ENCODE measurements at regions not wholly inside any gene's neighbourhood (a gene's known extent, or its start where the extent isn't known, plus 50 kb on each side); places are given as distances from the start of the nearest gene placed in this dataset.

DNA sequence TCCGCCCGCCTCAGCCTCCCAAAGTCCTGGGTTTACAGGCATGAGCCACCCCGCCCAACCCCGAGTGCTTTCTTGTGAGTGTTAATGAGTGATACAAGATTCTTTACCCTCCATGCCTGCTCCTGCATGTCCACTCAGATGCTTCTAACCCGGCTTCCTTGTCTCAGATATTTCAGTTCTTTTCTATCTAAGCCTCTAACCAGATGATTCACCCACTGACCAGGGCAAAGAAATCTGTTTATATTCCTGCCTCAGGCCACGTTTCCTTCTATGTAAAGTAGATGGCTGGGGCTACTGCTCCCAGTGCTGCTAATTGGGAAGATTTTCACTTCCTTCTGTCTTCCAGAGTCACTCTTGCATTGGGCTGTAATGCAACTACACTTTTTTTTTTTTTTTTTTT, 395.1 kb upstream of the ANKRD30A start:
- H3K4me3 ChIP-seq (ENCODE audit: severe bottlenecking) = no peak overlapping the region
- peaks cover 8% of the 10 kb centered on the region for H3K4me1 ChIP-seq (ENCODE audit: insufficient read depth, poor library complexity, severe bottlenecking)
- no peaks in the 10 kb centered on the region for H3K36me3 ChIP-seq (ENCODE audit: low read depth)
- H3K27ac ChIP-seq (ENCODE audit: poor library complexity, severe bottlenecking) = no peak overlapping the region
- DNase-seq (ENCODE audit: low spot score) (no peak), ATAC-seq (ENCODE audit: low read depth) (no peak; the same call in 2 of the 3 replicates)
- TF ChIP-seq, protein P1, sequence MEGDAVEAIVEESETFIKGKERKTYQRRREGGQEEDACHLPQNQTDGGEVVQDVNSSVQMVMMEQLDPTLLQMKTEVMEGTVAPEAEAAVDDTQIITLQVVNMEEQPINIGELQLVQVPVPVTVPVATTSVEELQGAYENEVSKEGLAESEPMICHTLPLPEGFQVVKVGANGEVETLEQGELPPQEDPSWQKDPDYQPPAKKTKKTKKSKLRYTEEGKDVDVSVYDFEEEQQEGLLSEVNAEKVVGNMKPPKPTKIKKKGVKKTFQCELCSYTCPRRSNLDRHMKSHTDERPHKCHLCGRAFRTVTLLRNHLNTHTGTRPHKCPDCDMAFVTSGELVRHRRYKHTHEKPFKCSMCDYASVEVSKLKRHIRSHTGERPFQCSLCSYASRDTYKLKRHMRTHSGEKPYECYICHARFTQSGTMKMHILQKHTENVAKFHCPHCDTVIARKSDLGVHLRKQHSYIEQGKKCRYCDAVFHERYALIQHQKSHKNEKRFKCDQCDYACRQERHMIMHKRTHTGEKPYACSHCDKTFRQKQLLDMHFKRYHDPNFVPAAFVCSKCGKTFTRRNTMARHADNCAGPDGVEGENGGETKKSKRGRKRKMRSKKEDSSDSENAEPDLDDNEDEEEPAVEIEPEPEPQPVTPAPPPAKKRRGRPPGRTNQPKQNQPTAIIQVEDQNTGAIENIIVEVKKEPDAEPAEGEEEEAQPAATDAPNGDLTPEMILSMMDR (IDR thresholded peaks at IDR 0.05; ENCODE audit: poor library complexity, severe bottlenecking) = no peak
- H3K27me3 ChIP-seq (ENCODE audit: insufficient read depth, poor library complexity, severe bottlenecking) = no peaks in the 10 kb centered on the region
- H3K9me3 ChIP-seq (ENCODE audit: severe bottlenecking) = no peaks in the 10 kb centered on the region

DNA sequence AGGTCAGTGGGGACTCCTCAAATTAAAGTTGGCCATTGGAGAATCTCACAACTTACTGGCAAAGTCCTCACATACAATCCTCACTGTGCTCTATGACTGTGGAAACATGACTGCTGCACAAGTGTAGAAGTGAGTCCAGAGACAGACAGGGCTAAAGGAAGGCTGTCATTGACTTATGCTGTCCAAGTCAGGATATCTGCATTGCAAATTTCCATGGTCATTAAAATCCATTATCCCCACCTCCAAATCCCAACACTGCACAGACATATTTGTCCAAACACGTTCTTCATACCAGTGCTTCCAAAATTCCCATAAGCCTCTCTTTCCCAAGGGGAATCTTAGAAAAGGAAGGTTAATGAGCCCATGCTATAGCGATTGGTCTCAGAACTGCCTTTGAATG, 396.8 kb upstream of the ANKRD30A start:
- TF ChIP-seq, protein P1 (IDR thresholded peaks at IDR 0.05; ENCODE audit: poor library complexity, severe bottlenecking) = no peak
- Histone ChIP-seq H3K36me3 (ENCODE audit: low read depth) (no peaks in the 10 kb centered on the region), H3K9me3 (ENCODE audit: severe bottlenecking) (no peaks in the 10 kb centered on the region), H3K4me3 (ENCODE audit: severe bottlenecking) (no peak overlapping the region), H3K27ac (ENCODE audit: poor library complexity, severe bottlenecking) (no peak overlapping the region), H3K27me3 (ENCODE audit: insufficient read depth, poor library complexity, severe bottlenecking) (no peaks in the 10 kb centered on the region), H3K4me1 (ENCODE audit: insufficient read depth, poor library complexity, severe bottlenecking) (peaks cover 8% of the 10 kb centered on the region)
- no peak for DNase-seq (ENCODE audit: low spot score)
- ATAC-seq (ENCODE audit: low read depth) = no peak

DNA sequence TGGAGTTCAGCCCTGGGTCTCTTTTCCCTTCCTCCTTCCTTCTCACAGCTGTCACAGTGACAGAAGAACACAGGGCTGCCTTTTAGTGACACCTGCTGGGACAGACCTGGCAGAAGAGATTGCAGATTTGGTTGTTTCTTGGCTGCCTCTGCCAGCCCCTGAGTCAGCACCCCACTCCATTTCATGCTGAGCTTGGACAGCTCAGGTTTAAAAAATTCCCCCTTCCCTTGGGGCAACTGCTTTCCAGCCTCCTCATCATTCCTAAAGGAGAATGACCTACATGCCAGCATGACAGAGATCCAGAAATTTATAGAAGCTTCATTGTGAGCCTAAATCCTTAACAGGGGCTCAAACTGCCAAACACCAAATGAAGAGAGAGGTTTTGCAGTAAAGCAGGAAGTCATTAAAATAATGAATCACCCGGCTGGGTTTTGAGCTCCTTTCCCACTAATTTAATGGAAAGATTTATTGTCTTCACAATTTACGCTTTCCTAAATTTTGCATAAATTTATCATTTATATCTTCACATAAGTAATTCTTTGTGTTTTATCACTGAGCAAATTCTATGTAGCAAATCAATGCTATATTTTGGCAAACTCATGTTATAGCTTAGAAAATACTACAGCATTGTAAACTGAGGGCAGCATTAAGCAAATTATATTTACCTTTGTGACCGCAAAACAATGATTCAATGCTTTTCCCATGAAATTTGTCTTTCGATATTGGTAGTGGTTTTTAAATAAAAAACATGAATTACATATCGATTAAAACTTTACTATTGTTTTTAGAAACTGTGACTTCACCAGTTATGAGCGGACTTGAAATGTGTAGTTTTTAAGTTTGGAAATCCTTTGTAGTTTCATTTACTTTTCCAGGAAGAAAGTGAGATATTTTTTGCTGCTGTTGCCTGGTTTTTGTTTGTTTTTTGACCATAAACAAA, 399.5 kb upstream of the ANKRD30A start:
- TF ChIP-seq, protein P1 (IDR thresholded peaks at IDR 0.05; ENCODE audit: poor library complexity, severe bottlenecking) = peak; percentile 71
- H3K36me3 ChIP-seq (ENCODE audit: low read depth) = no peaks in the 10 kb centered on the region
- peak; percentile 99 for ATAC-seq (ENCODE audit: low read depth)
- H3K4me3 ChIP-seq (ENCODE audit: severe bottlenecking) = no peak overlapping the region
- H3K4me1 ChIP-seq (ENCODE audit: insufficient read depth, poor library complexity, severe bottlenecking) = peaks cover 8% of the 10 kb centered on the region
- H3K9me3 ChIP-seq (ENCODE audit: severe bottlenecking) = no peaks in the 10 kb centered on the region
- no peaks in the 10 kb centered on the region for H3K27me3 ChIP-seq (ENCODE audit: insufficient read depth, poor library complexity, severe bottlenecking)
- peak overlapping the region; percentile 79 for H3K27ac ChIP-seq (ENCODE audit: poor library complexity, severe bottlenecking)
- DNase-seq (ENCODE audit: low spot score) = peak; percentile 77

DNA sequence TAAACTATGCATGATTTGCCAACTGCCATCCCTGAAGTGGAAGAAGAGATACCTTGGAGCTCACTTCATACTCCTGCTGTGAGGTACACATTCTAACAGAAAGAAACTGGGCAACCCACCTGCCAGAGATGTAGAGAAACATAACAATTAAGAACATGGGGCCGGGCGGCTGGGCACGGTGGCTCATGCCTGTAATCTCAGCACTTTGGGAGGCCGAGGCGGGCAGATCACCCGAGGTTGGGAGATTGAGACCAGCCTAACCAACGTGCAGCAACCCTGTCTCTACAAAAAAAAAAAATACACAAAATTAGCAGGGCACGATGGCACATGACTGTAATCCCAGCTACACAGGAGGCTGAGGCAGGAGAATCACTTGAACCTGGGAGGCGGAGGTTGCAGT, 402.6 kb upstream of the ANKRD30A start:
- TF ChIP-seq, protein P1 (IDR thresholded peaks at IDR 0.05; ENCODE audit: poor library complexity, severe bottlenecking) = no peak
- no peak overlapping the region for H3K4me3 ChIP-seq (ENCODE audit: severe bottlenecking)
- DNase-seq (ENCODE audit: low spot score) = no peak

DNA sequence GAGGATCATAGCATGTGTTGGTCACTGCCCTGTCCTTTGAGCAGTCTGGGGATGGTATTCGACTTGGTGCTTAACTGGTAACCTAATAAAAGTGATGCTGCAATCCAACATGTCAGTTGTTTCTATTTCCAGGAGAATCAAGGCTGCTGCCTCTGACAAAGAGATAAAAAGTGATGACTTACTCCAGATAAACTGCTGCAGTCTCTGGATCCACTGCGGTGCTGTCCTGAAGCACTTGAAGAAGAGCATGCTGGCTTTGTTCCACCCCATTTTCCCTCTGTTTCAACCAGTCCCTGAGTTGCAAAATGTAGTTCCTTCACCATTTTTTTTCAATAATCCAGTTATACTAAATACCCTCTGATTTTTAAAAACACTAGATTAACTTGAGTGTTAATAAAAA, 403.5 kb upstream of the ANKRD30A start:
- TF ChIP-seq, protein P1 (IDR thresholded peaks at IDR 0.05; ENCODE audit: poor library complexity, severe bottlenecking) = no peak
- no peak for ATAC-seq (ENCODE audit: low read depth)
- H3K9me3 ChIP-seq (ENCODE audit: severe bottlenecking) = no peaks in the 10 kb centered on the region
- no peak for DNase-seq (ENCODE audit: low spot score)
- no peak overlapping the region for H3K4me3 ChIP-seq (ENCODE audit: severe bottlenecking)
- no peak overlapping the region for H3K27ac ChIP-seq (ENCODE audit: poor library complexity, severe bottlenecking)
- H3K4me1 ChIP-seq (ENCODE audit: insufficient read depth, poor library complexity, severe bottlenecking) = peaks cover 8% of the 10 kb centered on the region
- H3K27me3 ChIP-seq (ENCODE audit: insufficient read depth, poor library complexity, severe bottlenecking) = no peaks in the 10 kb centered on the region
- H3K36me3 ChIP-seq (ENCODE audit: low read depth) = no peaks in the 10 kb centered on the region

More for the DNA sequence above, 402.6 kb upstream of the ANKRD30A start:
- peaks cover 8% of the 10 kb centered on the region for H3K4me1 ChIP-seq (ENCODE audit: insufficient read depth, poor library complexity, severe bottlenecking)
- ATAC-seq (ENCODE audit: low read depth) = no peak
- no peaks in the 10 kb centered on the region for H3K9me3 ChIP-seq (ENCODE audit: severe bottlenecking)
- no peaks in the 10 kb centered on the region for H3K27me3 ChIP-seq (ENCODE audit: insufficient read depth, poor library complexity, severe bottlenecking)
- no peaks in the 10 kb centered on the region for H3K36me3 ChIP-seq (ENCODE audit: low read depth)
- H3K27ac ChIP-seq (ENCODE audit: poor library complexity, severe bottlenecking) = no peak overlapping the region
